PC-3 (cell line): ENCODE measurements at regions not wholly inside any gene's neighbourhood (a gene's known extent, or its start where the extent isn't known, plus 50 kb on each side); places are given as distances from the start of the nearest gene placed in this dataset.
A peak's percentile ranks its signal among the peaks of the same experiment; 100 is the strongest.

Experiments
- ATAC-seq: fragments of 200-7000 bp; cut with Tn5 transposase; 2 replicates; pipeline ENCODE4 v1.9.1; 2020; ENCODE audit warnings: mild to moderate bottlenecking, moderate library complexity
- BruUV-seq: library from RNA; stranded (reverse); fragments of 400-500 nt; replicated peaks from 2 replicates; lab custom pipeline; 2021; lab: Mats Ljungman, UMichigan
- CTCF ChIA-PET: fragments of 300-600 bp; sonication (Branson Sonifier 250); formaldehyde crosslinking; loops from one replicate; lab custom pipeline; 2022; ENCODE audit warnings: antibody characterized with exemption; lab: Charles Lee
- POLR2A ChIA-PET: fragments of 300-600 bp; sonication (Branson Sonifier 250); formaldehyde crosslinking; loops from one replicate; lab custom pipeline; 2022; ENCODE audit warnings: antibody characterized with exemption; ENCODE audit not compliant: unreplicated experiment; lab: Charles Lee
- DNase-seq: peaks from one replicate; pipeline ENCODE4 v3.0.0-alpha.2; 2015
- H2AFZ ChIP-seq: fragments of 300-600 bp; sonication (generic); 2 replicates; pipeline ENCODE4 v1.6.0; 2016; ENCODE audit warnings: antibody characterized with exemption, low read length
- H3F3A ChIP-seq: fragments of 300-600 bp; sonication (generic); one replicate; pipeline ENCODE4 v1.6.0; 2017; ENCODE audit warnings: antibody characterized with exemption, low read length, control low read depth, mild to moderate bottlenecking; ENCODE audit not compliant: unreplicated experiment
- H3K27ac ChIP-seq: fragments of 300-600 bp; sonication (generic); 2 replicates; pipeline ENCODE4 v1.5.1; 2016; ENCODE audit warnings: mild to moderate bottlenecking, low read length
- H3K27me3 ChIP-seq: fragments of 300-600 bp; sonication (generic); 2 replicates; pipeline ENCODE4 v1.6.1; 2016; ENCODE audit warnings: low read length, mixed read lengths
- H3K36me3 ChIP-seq: fragments of 300-600 bp; sonication (generic); 2 replicates; pipeline ENCODE4 v1.6.1; 2016; ENCODE audit warnings: low read depth, mixed run types, low read length, mixed read lengths
- H3K4me1 ChIP-seq: fragments of 300-600 bp; sonication (generic); 2 replicates; pipeline ENCODE4 v1.5.1; 2016; ENCODE audit warnings: low read length; ENCODE audit not compliant: insufficient read depth
- H3K4me2 ChIP-seq: fragments of 300-600 bp; sonication (generic); 2 replicates; pipeline ENCODE4 v1.6.0; 2016; ENCODE audit warnings: low read length
- H3K4me3 ChIP-seq: fragments of 300-600 bp; sonication (generic); 2 replicates; pipeline ENCODE4 v1.5.1; 2016; ENCODE audit warnings: mild to moderate bottlenecking, low read length, mixed read lengths
- H3K79me2 ChIP-seq: fragments of 300-600 bp; sonication (generic); 2 replicates; pipeline ENCODE4 v1.6.1; 2017; ENCODE audit warnings: low read length, mixed read lengths
- H3K9ac ChIP-seq: fragments of 300-600 bp; sonication (generic); 2 replicates; pipeline ENCODE4 v1.6.0; 2016; ENCODE audit warnings: mild to moderate bottlenecking, low read length
- H3K9me2 ChIP-seq: fragments of 300-600 bp; sonication (generic); replicated peaks from 2 replicates; pipeline ENCODE4 v1.6.1; 2016; ENCODE audit warnings: mixed run types, low read length, mixed read lengths
- H3K9me3 ChIP-seq: fragments of 300-600 bp; sonication (generic); 2 replicates; pipeline ENCODE4 v1.6.1; 2016; ENCODE audit warnings: low read length, mixed read lengths
- H4K20me1 ChIP-seq: fragments of 300-600 bp; sonication (generic); 2 replicates; pipeline ENCODE4 v1.6.1; 2016; ENCODE audit warnings: low read length, mixed read lengths
- EZH2 ChIP-seq: fragments of 300-600 bp; sonication (generic); IDR thresholded peaks from one replicate; pipeline ENCODE4 v1.6.1; 2017; ENCODE audit warnings: antibody characterized with exemption, mild to moderate bottlenecking, low read length; ENCODE audit not compliant: unreplicated experiment
- EZH2phosphoT487 ChIP-seq: fragments of 300-600 bp; sonication (generic); IDR thresholded peaks from 2 replicates; pipeline ENCODE4 v1.6.1; 2018; ENCODE audit warnings: mild to moderate bottlenecking, antibody characterized with exemption, low read length, borderline replicate concordance
- intact Hi-C: fragments of 100-400 bp; cut with micrococcal nuclease; formaldehyde crosslinking; loops from 2 replicates; pipeline ENCODE4 v1.9.0; 2023
- TF ChIP-seq, protein P1 (sequence below): fragments of 300-600 bp; sonication (generic); conservative IDR thresholded peaks from 2 replicates; pipeline ENCODE4 v1.5.1; 2017; ENCODE audit warnings: antibody characterized with exemption, low read depth, mild to moderate bottlenecking, low read length

DNA sequence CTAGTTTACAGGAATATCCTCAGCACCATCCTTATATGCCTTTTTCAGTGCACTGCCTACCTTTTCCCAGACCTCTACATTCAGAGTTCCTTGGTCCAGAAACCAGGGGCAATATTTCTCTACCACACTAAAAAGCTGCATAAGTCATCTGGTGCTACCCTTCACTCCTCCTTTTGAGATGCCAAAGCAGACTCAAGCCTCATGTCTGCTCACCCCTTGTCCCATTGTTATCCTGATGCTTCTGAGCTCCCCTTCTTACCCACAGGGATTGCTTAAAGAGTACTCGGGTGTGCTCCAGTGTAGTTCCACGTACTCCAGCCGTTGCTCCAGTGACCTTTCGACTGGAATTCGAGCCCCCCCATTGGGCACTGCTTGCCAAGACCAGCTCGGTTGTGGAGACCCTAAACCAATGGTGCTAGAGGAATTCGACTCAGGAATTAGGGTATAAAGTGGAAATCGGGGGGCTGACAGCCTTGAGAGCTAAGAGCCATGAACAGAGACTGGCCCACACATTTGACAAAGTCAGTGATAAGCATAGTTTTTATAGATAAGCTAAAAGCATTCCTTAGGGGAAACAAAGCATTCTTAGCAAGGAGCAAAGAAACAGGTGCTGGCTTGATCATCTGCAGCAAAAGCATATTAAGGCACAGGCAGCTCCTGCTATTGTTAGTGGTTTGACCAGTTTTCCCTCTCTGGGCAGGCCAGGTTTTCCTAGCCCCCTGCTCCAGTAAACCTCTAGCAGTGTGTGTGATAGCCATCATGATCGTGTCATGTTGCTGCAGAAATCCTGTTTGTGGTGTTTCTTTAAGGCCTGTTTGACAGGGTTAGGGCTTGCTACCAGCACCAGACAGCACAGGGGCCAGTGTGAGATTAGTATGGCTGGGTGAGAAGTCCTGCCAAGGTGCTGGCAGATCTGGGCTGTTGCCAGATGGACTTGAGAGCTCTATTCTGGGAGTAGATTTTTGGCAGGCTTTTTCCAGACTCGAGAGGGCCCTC is 57.5 kb upstream of the WDR1 start:
- ChIA-PET CTCF (no interaction called here), POLR2A (no interaction called here)
- H3K27ac ChIP-seq, result no peak overlapping the region
- no peak overlapping the region for H2AFZ ChIP-seq
- no TSS peak for BruUV-seq
- no peak overlapping the region for H3K4me3 ChIP-seq
- TF ChIP-seq EZH2phosphoT487, result no peak
- no peak for TF ChIP-seq EZH2
- TF ChIP-seq, protein P1, sequence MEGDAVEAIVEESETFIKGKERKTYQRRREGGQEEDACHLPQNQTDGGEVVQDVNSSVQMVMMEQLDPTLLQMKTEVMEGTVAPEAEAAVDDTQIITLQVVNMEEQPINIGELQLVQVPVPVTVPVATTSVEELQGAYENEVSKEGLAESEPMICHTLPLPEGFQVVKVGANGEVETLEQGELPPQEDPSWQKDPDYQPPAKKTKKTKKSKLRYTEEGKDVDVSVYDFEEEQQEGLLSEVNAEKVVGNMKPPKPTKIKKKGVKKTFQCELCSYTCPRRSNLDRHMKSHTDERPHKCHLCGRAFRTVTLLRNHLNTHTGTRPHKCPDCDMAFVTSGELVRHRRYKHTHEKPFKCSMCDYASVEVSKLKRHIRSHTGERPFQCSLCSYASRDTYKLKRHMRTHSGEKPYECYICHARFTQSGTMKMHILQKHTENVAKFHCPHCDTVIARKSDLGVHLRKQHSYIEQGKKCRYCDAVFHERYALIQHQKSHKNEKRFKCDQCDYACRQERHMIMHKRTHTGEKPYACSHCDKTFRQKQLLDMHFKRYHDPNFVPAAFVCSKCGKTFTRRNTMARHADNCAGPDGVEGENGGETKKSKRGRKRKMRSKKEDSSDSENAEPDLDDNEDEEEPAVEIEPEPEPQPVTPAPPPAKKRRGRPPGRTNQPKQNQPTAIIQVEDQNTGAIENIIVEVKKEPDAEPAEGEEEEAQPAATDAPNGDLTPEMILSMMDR, result no peak
- intact Hi-C loops, result no loop called here
- no peak overlapping the region for H3K9ac ChIP-seq
- H3K27me3 ChIP-seq, result 0 out of 2 replicates have a peak, but pooled peaks cover 3% of the 10 kb centered on the region
- H3K9me3 ChIP-seq, result no peaks in the 10 kb centered on the region
- H4K20me1 ChIP-seq, result no peaks in the 10 kb centered on the region
- no peaks in the 10 kb centered on the region for H3K36me3 ChIP-seq
- no peaks in the 10 kb centered on the region for H3F3A ChIP-seq
- peak; percentile 17 for DNase-seq
- H3K9me2 ChIP-seq, result no peaks in the 10 kb centered on the region
- no peak overlapping the region for H3K4me2 ChIP-seq
- H3K4me1 ChIP-seq, result no peaks in the 10 kb centered on the region
- no peaks in the 10 kb centered on the region for H3K79me2 ChIP-seq
- ATAC-seq, result no peak

DNA sequence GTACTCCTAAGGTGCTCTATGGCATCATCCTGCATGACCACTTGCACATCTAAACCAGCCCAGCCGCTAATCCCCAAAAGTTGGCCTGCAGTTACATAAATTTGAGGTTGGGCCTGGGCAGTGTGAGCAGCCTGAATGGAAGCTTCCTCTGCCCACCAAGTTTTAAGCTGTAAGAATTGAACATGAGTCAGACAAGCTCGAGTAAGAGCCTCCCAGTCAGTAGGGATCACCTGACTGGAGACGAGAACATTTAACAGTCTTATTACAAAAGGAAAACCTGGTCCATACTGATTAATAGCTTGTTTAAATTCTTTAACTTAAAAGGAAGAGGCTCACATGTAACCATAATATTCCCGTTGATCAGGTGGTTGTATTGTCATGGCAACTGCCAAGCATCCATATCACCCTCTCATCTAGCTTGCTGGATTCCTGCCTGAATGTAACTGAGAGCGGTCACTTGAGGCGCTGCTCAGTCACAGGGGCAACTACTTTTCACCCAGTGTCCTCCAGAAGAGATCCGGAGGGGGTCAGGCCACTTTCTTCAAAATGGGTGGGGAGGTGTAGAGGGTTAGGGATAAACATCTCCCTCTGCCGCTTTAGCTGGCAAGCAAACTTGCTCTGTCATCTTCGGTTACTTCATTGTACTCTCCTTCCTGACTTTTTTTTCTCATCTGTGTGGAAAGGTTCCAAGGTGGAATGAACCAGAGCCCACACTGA is 56.6 kb upstream of the WDR1 start:
- no peaks in the 10 kb centered on the region for H3K9me2 ChIP-seq
- no peaks in the 10 kb centered on the region for H3K4me1 ChIP-seq
- H3K9ac ChIP-seq, result no peak overlapping the region
- no peaks in the 10 kb centered on the region for H3K79me2 ChIP-seq
- CTCF ChIA-PET, result no interaction called here
- no peaks in the 10 kb centered on the region for H4K20me1 ChIP-seq
- no peak overlapping the region for H3K27ac ChIP-seq
- H3K4me3 ChIP-seq, result no peak overlapping the region
- no TSS peak for BruUV-seq
- H3K27me3 ChIP-seq, result 0 out of 2 replicates have a peak, but pooled peaks cover 3% of the 10 kb centered on the region
- no peaks in the 10 kb centered on the region for H3K9me3 ChIP-seq
- H3K36me3 ChIP-seq, result no peaks in the 10 kb centered on the region
- POLR2A ChIA-PET, result no interaction called here
- DNase-seq, result no peak
- H2AFZ ChIP-seq, result no peak overlapping the region
- intact Hi-C loops, result no loop called here
- no peaks in the 10 kb centered on the region for H3F3A ChIP-seq
- no peak overlapping the region for H3K4me2 ChIP-seq
- TF ChIP-seq, protein P1, result no peak
- TF ChIP-seq EZH2 (no peak), EZH2phosphoT487 (no peak)
- ATAC-seq, result no peak
